ENCODE measurements at regions not wholly inside any gene's neighbourhood (a gene's known extent, or its start where the extent isn't known, plus 50 kb on each side); places are given as distances from the start of the nearest gene placed in this dataset.

- H3K4me1 Mint-ChIP-seq (ENCODE audit: low read depth, unreplicated experiment): no peaks in the 10 kb centered on the region
- DNase-seq: no peak
- peaks cover 4% of the 10 kb centered on the region for H3K36me3 Mint-ChIP-seq (ENCODE audit: unreplicated experiment)
- no peaks in the 10 kb centered on the region for H3K9me3 Mint-ChIP-seq (ENCODE audit: unreplicated experiment)
- no peaks in the 10 kb centered on the region for H3K27me3 Mint-ChIP-seq (ENCODE audit: unreplicated experiment)
- no peak overlapping the region for H3K4me3 Mint-ChIP-seq (ENCODE audit: unreplicated experiment)
- no peak overlapping the region for H3K27ac Mint-ChIP-seq (ENCODE audit: unreplicated experiment)
- no peak for TF ChIP-seq CTCF (IDR thresholded peaks at IDR 0.05; ENCODE audit: partially characterized antibody, unreplicated experiment)
Observed at GRCh38 chr5:56620903-56621677, 194.3 kb upstream of the MAP3K1 start.

GRCh38 chr5:56617998-56618397 lies 197.4 kb upstream of the MAP3K1 start:
- Mint-ChIP-seq H3K27me3 (ENCODE audit: unreplicated experiment) (no peaks in the 10 kb centered on the region), H3K36me3 (ENCODE audit: unreplicated experiment) (peaks cover 4% of the 10 kb centered on the region), H3K4me1 (ENCODE audit: low read depth, unreplicated experiment) (no peaks in the 10 kb centered on the region), H3K4me3 (ENCODE audit: unreplicated experiment) (no peak overlapping the region), H3K27ac (ENCODE audit: unreplicated experiment) (no peak overlapping the region), H3K9me3 (ENCODE audit: unreplicated experiment) (no peaks in the 10 kb centered on the region)
- no peak for DNase-seq
- TF ChIP-seq CTCF (IDR thresholded peaks at IDR 0.05; ENCODE audit: partially characterized antibody, unreplicated experiment): no peak

GRCh38 chr5:56616454-56617160 lies 198.7 kb upstream of the MAP3K1 start:
- Mint-ChIP-seq H3K27me3 (ENCODE audit: unreplicated experiment) (no peaks in the 10 kb centered on the region), H3K36me3 (ENCODE audit: unreplicated experiment) (peaks cover 7% of the 10 kb centered on the region), H3K4me3 (ENCODE audit: unreplicated experiment) (no peak overlapping the region), H3K27ac (ENCODE audit: unreplicated experiment) (no peak overlapping the region), H3K9me3 (ENCODE audit: unreplicated experiment) (no peaks in the 10 kb centered on the region), H3K4me1 (ENCODE audit: low read depth, unreplicated experiment) (no peaks in the 10 kb centered on the region)
- TF ChIP-seq CTCF (IDR thresholded peaks at IDR 0.05; ENCODE audit: partially characterized antibody, unreplicated experiment): no peak
- DNase-seq: no peak

GRCh38 chr5:56615361-56616153 lies 199.8 kb upstream of the MAP3K1 start:
- H3K4me3 Mint-ChIP-seq (ENCODE audit: unreplicated experiment): no peak overlapping the region
- H3K27ac Mint-ChIP-seq (ENCODE audit: unreplicated experiment): no peak overlapping the region
- H3K4me1 Mint-ChIP-seq (ENCODE audit: low read depth, unreplicated experiment): no peaks in the 10 kb centered on the region
- peaks cover 1% of the 10 kb centered on the region for H3K9me3 Mint-ChIP-seq (ENCODE audit: unreplicated experiment)
- TF ChIP-seq CTCF (IDR thresholded peaks at IDR 0.05; ENCODE audit: partially characterized antibody, unreplicated experiment): no peak
- peaks cover 14% of the 10 kb centered on the region for H3K36me3 Mint-ChIP-seq (ENCODE audit: unreplicated experiment)
- no peak for DNase-seq
- no peaks in the 10 kb centered on the region for H3K27me3 Mint-ChIP-seq (ENCODE audit: unreplicated experiment)

Measured in glutamatergic neuron (in vitro differentiated cells).